Hepatocyte (in vitro differentiated cells): ENCODE measurements at regions not wholly inside any gene's neighbourhood (a gene's known extent, or its start where the extent isn't known, plus 50 kb on each side); places are given as distances from the start of the nearest gene placed in this dataset.

Source experiments
- EZH2 ChIP-seq: fragments of 200-600 bp; sonication (generic); IDR thresholded peaks from 2 replicates; pipeline ENCODE4 v1.6.1; 2016; ENCODE audit warnings: antibody characterized with exemption, mild to moderate bottlenecking, borderline replicate concordance
- EZH2phosphoT487 ChIP-seq: fragments of 200-600 bp; sonication (generic); IDR thresholded peaks from one replicate; pipeline ENCODE4 v1.6.1; 2018; ENCODE audit warnings: antibody characterized with exemption, mild to moderate bottlenecking, low read depth, moderate library complexity; ENCODE audit not compliant: unreplicated experiment, severe bottlenecking
- TF ChIP-seq, protein P1 (sequence below): fragments of 200-600 bp; sonication (generic); IDR thresholded peaks from 2 replicates; pipeline ENCODE4 v1.5.1; 2016; ENCODE audit warnings: antibody characterized with exemption, mild to moderate bottlenecking; ENCODE audit not compliant: poor library complexity

DNA sequence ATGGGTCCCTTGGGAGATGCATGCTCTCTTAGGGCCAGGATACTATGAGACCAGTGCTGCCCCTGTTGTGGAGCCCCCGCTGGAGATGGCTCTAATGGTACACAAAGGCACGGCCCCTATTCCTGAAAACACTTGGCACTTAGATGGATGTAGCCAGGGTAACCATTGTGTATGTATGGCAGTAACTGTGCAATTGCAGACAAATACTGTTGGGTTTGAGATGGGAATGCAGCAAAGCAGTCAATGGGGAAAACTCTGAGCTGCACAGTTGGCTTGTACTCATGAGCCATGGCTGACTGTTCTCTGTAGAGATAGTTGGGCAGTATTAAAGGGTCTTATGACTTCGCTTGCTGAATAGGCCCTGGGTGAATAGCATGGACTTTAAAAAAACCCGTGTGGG is 67.9 kb upstream of the NPAP1 start:
- TF ChIP-seq EZH2phosphoT487 (no peak), EZH2 (no peak)
- TF ChIP-seq, protein P1, sequence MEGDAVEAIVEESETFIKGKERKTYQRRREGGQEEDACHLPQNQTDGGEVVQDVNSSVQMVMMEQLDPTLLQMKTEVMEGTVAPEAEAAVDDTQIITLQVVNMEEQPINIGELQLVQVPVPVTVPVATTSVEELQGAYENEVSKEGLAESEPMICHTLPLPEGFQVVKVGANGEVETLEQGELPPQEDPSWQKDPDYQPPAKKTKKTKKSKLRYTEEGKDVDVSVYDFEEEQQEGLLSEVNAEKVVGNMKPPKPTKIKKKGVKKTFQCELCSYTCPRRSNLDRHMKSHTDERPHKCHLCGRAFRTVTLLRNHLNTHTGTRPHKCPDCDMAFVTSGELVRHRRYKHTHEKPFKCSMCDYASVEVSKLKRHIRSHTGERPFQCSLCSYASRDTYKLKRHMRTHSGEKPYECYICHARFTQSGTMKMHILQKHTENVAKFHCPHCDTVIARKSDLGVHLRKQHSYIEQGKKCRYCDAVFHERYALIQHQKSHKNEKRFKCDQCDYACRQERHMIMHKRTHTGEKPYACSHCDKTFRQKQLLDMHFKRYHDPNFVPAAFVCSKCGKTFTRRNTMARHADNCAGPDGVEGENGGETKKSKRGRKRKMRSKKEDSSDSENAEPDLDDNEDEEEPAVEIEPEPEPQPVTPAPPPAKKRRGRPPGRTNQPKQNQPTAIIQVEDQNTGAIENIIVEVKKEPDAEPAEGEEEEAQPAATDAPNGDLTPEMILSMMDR, result no peak
